HG03469 (cell line): ENCODE measurements at regions not wholly inside any gene's neighbourhood (a gene's known extent, or its start where the extent isn't known, plus 50 kb on each side); places are given as distances from the start of the nearest gene placed in this dataset.
"Not testable (repeated sequence)": the region's sequence is repeated elsewhere in the genome, so short reads cannot be mapped to it uniquely, and the experiment has no call there.

ENCODE experiments used
- ATAC-seq: cut with Tn5 transposase; IDR thresholded peaks from one replicate; pipeline ENCODE4 v1.9.1; 2021; ENCODE audit warnings: mild to moderate bottlenecking, moderate library complexity, moderate number of reproducible peaks; ENCODE audit not compliant: unreplicated experiment

- no peak for ATAC-seq
Measured at GRCh38 chr1:234851450-234852438, 241.8 kb upstream of the IRF2BP2 start.

- ATAC-seq, result no peak
Measured at GRCh38 chr1:234849832-234850231, 239.9 kb upstream of the IRF2BP2 start.

- ATAC-seq, result no peak
Measured at GRCh38 chr1:234848972-234849649, 239.1 kb upstream of the IRF2BP2 start.

- ATAC-seq, result not testable (repeated sequence)
Measured at GRCh38 chr1:234846813-234847212, 236.8 kb upstream of the IRF2BP2 start.

GRCh38 chr1:234845836-234846235 lies 235.9 kb upstream of the IRF2BP2 start:
- ATAC-seq, result no peak

GRCh38 chr1:234845097-234845660 lies 235.2 kb upstream of the IRF2BP2 start:
- no peak for ATAC-seq

GRCh38 chr1:234844479-234845031 lies 234.6 kb upstream of the IRF2BP2 start:
- no peak for ATAC-seq

GRCh38 chr1:234843946-234844345 lies 234.0 kb upstream of the IRF2BP2 start:
- no peak for ATAC-seq

GRCh38 chr1:234842726-234843641 lies 233.0 kb upstream of the IRF2BP2 start:
- peak; percentile 57 for ATAC-seq

GRCh38 chr1:234841710-234842231 lies 231.8 kb upstream of the IRF2BP2 start:
- ATAC-seq, result no peak

- no peak for ATAC-seq
Measured at GRCh38 chr1:234841281-234841680, 231.3 kb upstream of the IRF2BP2 start.

- no peak for ATAC-seq
Measured at GRCh38 chr1:234840843-234841242, 230.9 kb upstream of the IRF2BP2 start.

- ATAC-seq, result no peak
Measured at GRCh38 chr1:234840253-234840652, 230.3 kb upstream of the IRF2BP2 start.

- ATAC-seq, result no peak
Measured at GRCh38 chr1:234839663-234840062, 229.7 kb upstream of the IRF2BP2 start.

- no peak for ATAC-seq
Measured at GRCh38 chr1:234838820-234839219, 228.8 kb upstream of the IRF2BP2 start.

GRCh38 chr1:234838182-234838581 lies 228.2 kb upstream of the IRF2BP2 start:
- no peak for ATAC-seq

- no peak for ATAC-seq
Measured at GRCh38 chr1:234837713-234838112, 227.7 kb upstream of the IRF2BP2 start.

GRCh38 chr1:234836776-234837357 lies 226.9 kb upstream of the IRF2BP2 start:
- ATAC-seq, result no peak

- ATAC-seq, result no peak
Measured at GRCh38 chr1:234836045-234836681, 226.2 kb upstream of the IRF2BP2 start.
